ENCODE measurements at regions not wholly inside any gene's neighbourhood (a gene's known extent, or its start where the extent isn't known, plus 50 kb on each side); places are given as distances from the start of the nearest gene placed in this dataset.
"Not testable (repeated sequence)": the region's sequence is repeated elsewhere in the genome, so short reads cannot be mapped to it uniquely, and the experiment has no call there.

DNA sequence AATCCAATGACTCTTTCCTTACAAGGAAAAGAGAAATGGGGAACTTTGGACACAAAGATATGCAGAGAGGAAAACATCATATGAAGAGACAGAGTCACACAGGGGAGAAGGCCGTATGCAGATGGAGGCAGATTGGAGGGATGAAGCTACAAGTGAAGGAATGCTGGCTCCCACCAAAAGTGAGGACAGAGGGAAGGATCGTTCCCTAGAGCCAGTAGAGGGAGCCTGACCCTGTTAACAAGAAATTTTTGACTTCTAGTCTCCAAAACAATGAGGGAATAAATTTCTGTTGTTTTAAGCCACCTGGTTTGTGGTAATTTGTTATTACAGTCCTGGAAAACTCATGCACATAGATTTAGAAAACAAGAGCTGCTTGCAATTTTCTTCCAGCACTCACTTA is 169.3 kb downstream of the PMAIP1 start:
- TF ChIP-seq CTCF (IDR thresholded peaks at IDR 0.05; ENCODE audit: insufficient read depth, low read length) (no peak), SPI1 (IDR thresholded peaks at IDR 0.05; ENCODE audit: borderline replicate concordance, low read depth) (no peak), REST (IDR thresholded peaks at IDR 0.05; ENCODE audit: insufficient replicate concordance, low read depth) (no peak), POLR2AphosphoS5 (IDR thresholded peaks at IDR 0.05; ENCODE audit: low read depth) (no peak), GABPA (IDR thresholded peaks at IDR 0.05; ENCODE audit: low read depth) (no peak)
- H3K27ac ChIP-seq (replicated peaks): no peak overlapping the region
- no peak overlapping the region for H3K4me3 ChIP-seq (replicated peaks; ENCODE audit: insufficient read depth, low read length)
- H3K27me3 ChIP-seq (ENCODE audit: insufficient read depth, poor library complexity, severe bottlenecking): peaks cover 4% of the 10 kb centered on the region
- no peak for DNase-seq (ENCODE audit: low read depth in 1 of 2, low spot score in 1 of 2)

- Histone ChIP-seq H3K27me3 (ENCODE audit: insufficient read depth, poor library complexity, severe bottlenecking) (peaks cover 4% of the 10 kb centered on the region), H3K27ac (replicated peaks) (no peak overlapping the region), H3K4me3 (replicated peaks; ENCODE audit: insufficient read depth, low read length) (no peak overlapping the region)
- no peak for TF ChIP-seq CTCF (IDR thresholded peaks at IDR 0.05; ENCODE audit: insufficient read depth, low read length)
- no peak for DNase-seq (ENCODE audit: low read depth in 1 of 2, low spot score in 1 of 2)
Measured at GRCh38 chr18:60067426-60068210, 167.8 kb downstream of the PMAIP1 start.

- Histone ChIP-seq H3K27ac (replicated peaks) (no peak overlapping the region), H3K4me3 (replicated peaks; ENCODE audit: insufficient read depth, low read length) (no peak overlapping the region), H3K27me3 (ENCODE audit: insufficient read depth, poor library complexity, severe bottlenecking) (peaks cover 7% of the 10 kb centered on the region)
- no peak for DNase-seq (ENCODE audit: low read depth in 1 of 2, low spot score in 1 of 2)
- TF ChIP-seq CTCF (IDR thresholded peaks at IDR 0.05; ENCODE audit: insufficient read depth, low read length): no peak
- no peak for TF ChIP-seq POLR2AphosphoS5 (IDR thresholded peaks at IDR 0.05; ENCODE audit: low read depth)
- TF ChIP-seq SPI1 (IDR thresholded peaks at IDR 0.05; ENCODE audit: borderline replicate concordance, low read depth): no peak
Measured at GRCh38 chr18:60066219-60066975, 166.6 kb downstream of the PMAIP1 start.

- peaks cover 7% of the 10 kb centered on the region for H3K27me3 ChIP-seq (ENCODE audit: insufficient read depth, poor library complexity, severe bottlenecking)
- TF ChIP-seq REST (IDR thresholded peaks at IDR 0.05; ENCODE audit: insufficient replicate concordance, low read depth) (no peak), SPI1 (IDR thresholded peaks at IDR 0.05; ENCODE audit: borderline replicate concordance, low read depth) (no peak), GABPA (IDR thresholded peaks at IDR 0.05; ENCODE audit: low read depth) (no peak), POLR2AphosphoS5 (IDR thresholded peaks at IDR 0.05; ENCODE audit: low read depth) (no peak), CTCF (IDR thresholded peaks at IDR 0.05; ENCODE audit: insufficient read depth, low read length) (no peak)
- DNase-seq (ENCODE audit: low read depth in 1 of 2, low spot score in 1 of 2): no peak
- H3K4me3 ChIP-seq (replicated peaks; ENCODE audit: insufficient read depth, low read length): no peak overlapping the region
- no peak overlapping the region for H3K27ac ChIP-seq (replicated peaks)
Measured at GRCh38 chr18:60064271-60064670, 164.5 kb downstream of the PMAIP1 start.

- H3K27me3 ChIP-seq (ENCODE audit: insufficient read depth, poor library complexity, severe bottlenecking); H3K27ac ChIP-seq (replicated peaks); DNase-seq (ENCODE audit: low read depth in 1 of 2, low spot score in 1 of 2); H3K4me3 ChIP-seq (replicated peaks; ENCODE audit: insufficient read depth, low read length): not testable (repeated sequence)
Measured at GRCh38 chr18:60062831-60063230, 163.0 kb downstream of the PMAIP1 start.

Measured in HL-60 (cell line).